Activated CD8-positive, alpha-beta memory T cell treated with anti-CD3 and anti-CD28 coated beads for 24 hours (primary cell): ENCODE measurements at regions not wholly inside any gene's neighbourhood (a gene's known extent, or its start where the extent isn't known, plus 50 kb on each side); places are given as distances from the start of the nearest gene placed in this dataset.
A peak's percentile ranks its signal among the peaks of the same experiment; 100 is the strongest.

ENCODE experiments used
- DNase-seq: peaks from one replicate; pipeline ENCODE4 v3.0.0-alpha.2; 2020

- DNase-seq, result no peak
These were observed 226.6 kb upstream of the ASIC2 start for GRCh38 chr17:33519692-33520091.

- DNase-seq, result peak; percentile 70
These were observed 227.6 kb upstream of the ASIC2 start for GRCh38 chr17:33520426-33521330.

- no peak for DNase-seq
These were observed 228.7 kb upstream of the ASIC2 start for GRCh38 chr17:33521784-33522183.

GRCh38 chr17:33522623-33523022, 229.5 kb upstream of the ASIC2 start:
- DNase-seq, result no peak

- no peak for DNase-seq
These were observed 230.5 kb upstream of the ASIC2 start for GRCh38 chr17:33523577-33523981.

- no peak for DNase-seq
These were observed 232.1 kb upstream of the ASIC2 start for GRCh38 chr17:33525186-33525585.

GRCh38 chr17:33526717-33527116, 233.6 kb upstream of the ASIC2 start:
- DNase-seq, result no peak

- no peak for DNase-seq
These were observed 234.2 kb upstream of the ASIC2 start for GRCh38 chr17:33527290-33527689.

GRCh38 chr17:33528846-33529245, 235.8 kb upstream of the ASIC2 start:
- DNase-seq, result no peak

GRCh38 chr17:33529816-33530215, 236.7 kb upstream of the ASIC2 start:
- DNase-seq, result no peak

- no peak for DNase-seq
These were observed 238.2 kb upstream of the ASIC2 start for GRCh38 chr17:33531311-33531710.

- no peak for DNase-seq
These were observed 241.0 kb upstream of the ASIC2 start for GRCh38 chr17:33534087-33534486.

GRCh38 chr17:33545124-33545523, 252.0 kb upstream of the ASIC2 start:
- no peak for DNase-seq

GRCh38 chr17:33550261-33550660, 257.2 kb upstream of the ASIC2 start:
- DNase-seq, result no peak

- DNase-seq, result no peak
These were observed 258.0 kb upstream of the ASIC2 start for GRCh38 chr17:33551075-33551474.

GRCh38 chr17:33551911-33552310, 258.8 kb upstream of the ASIC2 start:
- no peak for DNase-seq

- no peak for DNase-seq
These were observed 267.1 kb upstream of the ASIC2 start for GRCh38 chr17:33560165-33560564.

GRCh38 chr17:33560871-33561270, 267.8 kb upstream of the ASIC2 start:
- DNase-seq, result no peak

GRCh38 chr17:33561569-33562334, 268.7 kb upstream of the ASIC2 start:
- DNase-seq, result no peak

- DNase-seq, result no peak
These were observed 269.7 kb upstream of the ASIC2 start for GRCh38 chr17:33562792-33563191.

- DNase-seq, result no peak
These were observed 271.1 kb upstream of the ASIC2 start for GRCh38 chr17:33564146-33564545.

GRCh38 chr17:33567223-33567622, 274.1 kb upstream of the ASIC2 start:
- no peak for DNase-seq

- DNase-seq, result no peak
These were observed 279.5 kb upstream of the ASIC2 start for GRCh38 chr17:33572615-33573014.

- DNase-seq, result no peak
These were observed 281.9 kb upstream of the ASIC2 start for GRCh38 chr17:33574942-33575445.
